RWPE1 (cell line): ENCODE measurements at regions not wholly inside any gene's neighbourhood (a gene's known extent, or its start where the extent isn't known, plus 50 kb on each side); places are given as distances from the start of the nearest gene placed in this dataset.

Source experiments
- CTCF ChIA-PET: fragments of 350-600 bp; sonication (Branson Sonifier 250); formaldehyde crosslinking; extraction: SDS; loops from one replicate; lab custom pipeline; 2021; lab: Yijun Ruan, JAX
- POLR2A ChIA-PET: fragments of 400-600 bp; formaldehyde crosslinking; extraction: SDS; loops from one replicate; lab custom pipeline; 2020; ENCODE audit warnings: antibody characterized with exemption; ENCODE audit not compliant: low non-redundant PET; lab: Yijun Ruan, JAX
- DNase-seq: peaks from one replicate; pipeline ENCODE4 v3.0.0; 2012; ENCODE audit warnings: low spot score
- H3K27ac ChIP-seq: fragments of 450-650 bp; 2 replicates; pipeline ENCODE4 v1.5.1; 2017
- CTCF ChIP-seq: fragments of 450-650 bp; conservative IDR thresholded peaks from 2 replicates; pipeline ENCODE4 v1.5.1; 2017; ENCODE audit warnings: low read depth, mild to moderate bottlenecking

GRCh38 chr16:52928955-52929354 is 123.7 kb downstream of the CHD9NB start:
- ChIA-PET POLR2A (no interaction called here), CTCF (no interaction called here)
- DNase-seq: no peak
- no peak overlapping the region for H3K27ac ChIP-seq
- no peak for TF ChIP-seq CTCF

DNA sequence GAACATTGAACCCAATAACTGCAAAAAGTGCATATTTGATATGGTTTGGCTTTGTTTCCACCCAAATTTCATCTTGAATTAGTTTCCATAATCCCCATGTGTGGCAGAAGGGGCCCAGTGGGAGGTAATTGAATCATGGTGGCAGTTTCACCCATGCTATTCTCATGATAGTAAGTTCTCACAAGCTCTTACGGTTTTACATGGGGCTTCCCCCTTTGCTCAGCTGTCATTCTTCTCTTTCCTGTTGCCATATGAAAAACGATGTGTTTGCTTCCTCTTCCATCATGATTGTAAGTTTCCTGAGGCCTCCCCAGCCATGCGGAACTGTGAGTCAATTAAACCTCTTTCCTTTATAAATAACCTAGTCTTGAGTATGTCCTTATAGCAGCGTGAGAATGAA is 127.6 kb downstream of the CHD9NB start:
- H3K27ac ChIP-seq: no peak overlapping the region
- POLR2A ChIA-PET: no interaction called here
- CTCF ChIA-PET: no interaction called here
- DNase-seq: no peak
- TF ChIP-seq CTCF: no peak

DNA sequence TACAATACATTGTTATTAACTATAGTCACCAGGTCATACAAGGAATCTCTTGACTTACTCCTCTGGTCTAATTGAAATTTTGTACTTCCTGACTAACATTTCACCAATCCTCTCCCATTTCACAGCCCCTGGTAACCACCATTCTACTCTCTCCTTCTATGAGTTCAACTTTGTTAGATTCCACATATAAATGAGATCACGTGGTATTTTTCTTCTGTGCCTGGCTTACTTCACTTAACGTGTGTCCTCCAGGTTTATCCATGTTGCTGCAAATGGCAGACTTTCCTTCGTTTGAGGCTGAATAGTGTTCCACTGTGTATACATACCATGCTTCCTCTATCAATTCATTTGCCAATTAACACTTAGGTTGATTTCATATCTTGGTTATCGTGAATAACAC is 128.5 kb downstream of the CHD9NB start:
- H3K27ac ChIP-seq: no peak overlapping the region
- no peak for TF ChIP-seq CTCF
- ChIA-PET CTCF (no interaction called here), POLR2A (no interaction called here)
- no peak for DNase-seq

DNA sequence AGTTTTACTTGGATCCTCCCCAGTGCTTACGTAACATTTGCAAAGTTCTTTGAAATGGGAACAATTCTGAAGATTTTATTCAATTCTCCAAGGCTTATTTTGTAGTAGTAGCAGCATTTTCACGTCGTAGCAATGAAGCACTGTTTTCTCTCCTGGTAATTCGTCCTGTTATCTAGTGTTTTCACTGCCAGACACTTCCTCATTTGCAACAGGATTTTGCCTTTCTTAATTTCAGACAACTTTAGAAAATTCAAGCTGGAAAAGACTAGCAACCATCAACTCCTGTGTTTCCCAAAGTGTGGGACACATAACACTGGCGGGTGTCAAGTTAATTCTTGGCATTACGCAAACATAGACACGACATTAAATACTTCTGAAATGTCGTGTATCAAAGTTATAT is 131.6 kb downstream of the CHD9NB start:
- TF ChIP-seq CTCF: no peak
- CTCF ChIA-PET: no interaction called here
- no peak for DNase-seq
- H3K27ac ChIP-seq: no peak overlapping the region
- POLR2A ChIA-PET: no interaction called here

DNA sequence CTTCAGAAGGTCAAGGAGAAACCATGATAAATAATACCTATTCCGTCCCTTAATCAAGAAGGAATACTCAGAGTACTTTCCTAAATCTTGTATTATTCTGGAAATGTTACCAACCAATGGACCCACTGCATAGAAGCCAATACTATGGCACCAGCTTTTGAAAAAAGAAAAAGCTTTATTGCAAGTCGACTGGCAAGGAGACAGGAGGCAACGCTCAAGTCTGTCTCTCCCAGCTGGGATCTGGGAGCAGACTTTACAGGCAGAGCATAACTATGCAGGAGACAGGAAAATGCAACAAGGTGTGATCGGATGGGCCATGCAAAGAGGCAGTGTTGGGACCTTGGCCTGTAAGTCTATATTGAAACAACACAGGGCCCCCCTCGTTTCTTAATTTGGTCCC is 132.4 kb downstream of the CHD9NB start:
- no peak for TF ChIP-seq CTCF
- no peak overlapping the region for H3K27ac ChIP-seq
- no peak for DNase-seq
- ChIA-PET CTCF (no interaction called here), POLR2A (no interaction called here)

GRCh38 chr16:52914428-52914827 is 138.3 kb downstream of the CHD9NB start:
- ChIA-PET POLR2A (no interaction called here), CTCF (interaction anchor here (0.6 to 3.4 kb wide), 4 partner anchors 417 to 723 kb away, joined by 3 to 36 read pairs (median 3); no protein-coding TSS in a partner anchor)
- TF ChIP-seq CTCF: no peak
- DNase-seq: no peak
- H3K27ac ChIP-seq: no peak overlapping the region
